ENCODE measurements at regions not wholly inside any gene's neighbourhood (a gene's known extent, or its start where the extent isn't known, plus 50 kb on each side); places are given as distances from the start of the nearest gene placed in this dataset.

DNA sequence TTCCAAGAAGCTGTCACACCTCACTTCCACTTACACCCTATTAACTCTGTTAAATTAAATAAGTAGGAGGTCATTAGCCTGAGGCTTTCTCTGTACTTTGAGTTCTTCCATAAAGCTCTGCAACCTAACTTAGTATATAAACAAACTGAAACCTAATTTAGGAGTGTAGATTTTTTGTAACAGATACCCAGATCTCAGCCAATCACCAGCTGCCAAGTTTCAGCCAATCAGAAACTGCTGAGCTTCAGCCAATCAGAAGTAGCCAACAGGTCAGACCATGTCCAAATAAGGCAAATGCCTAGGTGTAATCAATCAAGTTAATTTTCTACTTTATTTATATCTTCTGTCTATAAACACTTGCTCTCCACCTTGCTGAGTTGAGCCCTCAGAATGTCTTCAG, 142.7 kb upstream of the SULF2 start:
- TF ChIP-seq, protein P1, sequence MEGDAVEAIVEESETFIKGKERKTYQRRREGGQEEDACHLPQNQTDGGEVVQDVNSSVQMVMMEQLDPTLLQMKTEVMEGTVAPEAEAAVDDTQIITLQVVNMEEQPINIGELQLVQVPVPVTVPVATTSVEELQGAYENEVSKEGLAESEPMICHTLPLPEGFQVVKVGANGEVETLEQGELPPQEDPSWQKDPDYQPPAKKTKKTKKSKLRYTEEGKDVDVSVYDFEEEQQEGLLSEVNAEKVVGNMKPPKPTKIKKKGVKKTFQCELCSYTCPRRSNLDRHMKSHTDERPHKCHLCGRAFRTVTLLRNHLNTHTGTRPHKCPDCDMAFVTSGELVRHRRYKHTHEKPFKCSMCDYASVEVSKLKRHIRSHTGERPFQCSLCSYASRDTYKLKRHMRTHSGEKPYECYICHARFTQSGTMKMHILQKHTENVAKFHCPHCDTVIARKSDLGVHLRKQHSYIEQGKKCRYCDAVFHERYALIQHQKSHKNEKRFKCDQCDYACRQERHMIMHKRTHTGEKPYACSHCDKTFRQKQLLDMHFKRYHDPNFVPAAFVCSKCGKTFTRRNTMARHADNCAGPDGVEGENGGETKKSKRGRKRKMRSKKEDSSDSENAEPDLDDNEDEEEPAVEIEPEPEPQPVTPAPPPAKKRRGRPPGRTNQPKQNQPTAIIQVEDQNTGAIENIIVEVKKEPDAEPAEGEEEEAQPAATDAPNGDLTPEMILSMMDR (IDR thresholded peaks at IDR 0.05 in 2 of 3, conservative IDR thresholded peaks at IDR 0.05 in 1 of 3; ENCODE audit: control insufficient read depth in 2 of 3, extremely low read depth in 1 of 3, insufficient read depth in 1 of 3, low read depth in 3 of 3, low read length in 3 of 3): no peak
- TF ChIP-seq JUNB (IDR thresholded peaks at IDR 0.05) (no peak), ZNF217 (IDR thresholded peaks at IDR 0.05) (no peak), EP300 (IDR thresholded peaks at IDR 0.05; ENCODE audit: borderline replicate concordance in 1 of 2, control insufficient read depth in 1 of 2, low read depth in 2 of 2, low read length in 2 of 2) (no peak), POLR2A (IDR thresholded peaks at IDR 0.05; ENCODE audit: low read depth, low read length) (no peak), ZNF24 (IDR thresholded peaks at IDR 0.05) (no peak), RAD21 (IDR thresholded peaks at IDR 0.05; ENCODE audit: insufficient read depth, low read depth, low read length) (no peak), SUZ12 (IDR thresholded peaks at IDR 0.05; ENCODE audit: unreplicated experiment) (no peak), YY1 (IDR thresholded peaks at IDR 0.05; ENCODE audit: low read depth, low read length) (no peak), RBBP5 (conservative IDR thresholded peaks at IDR 0.05) (no peak), EZH2 (IDR thresholded peaks at IDR 0.05; ENCODE audit: borderline replicate concordance, control insufficient read depth, low read depth, low read length) (no peak), SRF (IDR thresholded peaks at IDR 0.05; ENCODE audit: low read depth in 2 of 2, low read length in 2 of 2) (0 out of 4 replicates have a peak, but pooled peaks of 1 of the 2 experiments have one; percentile 18)
- TF ChIP-seq, protein P2, sequence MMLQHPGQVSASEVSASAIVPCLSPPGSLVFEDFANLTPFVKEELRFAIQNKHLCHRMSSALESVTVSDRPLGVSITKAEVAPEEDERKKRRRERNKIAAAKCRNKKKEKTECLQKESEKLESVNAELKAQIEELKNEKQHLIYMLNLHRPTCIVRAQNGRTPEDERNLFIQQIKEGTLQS (IDR thresholded peaks at IDR 0.05; ENCODE audit: borderline replicate concordance, extremely low read depth, low read depth, low read length): no peak
